Activated naive CD4-positive, alpha-beta T cell treated with anti-CD3 and anti-CD28 coated beads, Interleukin-2, amount 50 U/mL, for 72 hours (primary cell): ENCODE measurements at regions not wholly inside any gene's neighbourhood (a gene's known extent, or its start where the extent isn't known, plus 50 kb on each side); places are given as distances from the start of the nearest gene placed in this dataset.

ENCODE experiments used
- ATAC-seq, 2 donors: fragments of 150-1000 bp; cut with Tn5 transposase; 2 replicates each; pipeline ENCODE4 v1.10.0; 2021; ENCODE audit warnings: mild to moderate bottlenecking in 2 of 2, moderate library complexity in 2 of 2
- DNase-seq, 2 donors: peaks; one replicate each; pipeline ENCODE4 v3.0.0; 2021 to 2022; ENCODE audit warnings: low spot score in 2 of 2
- H3K27ac Mint-ChIP-seq, 2 donors: one replicate each; pipeline ENCODE4 v1.8.0; 2022; ENCODE audit warnings: mild to moderate bottlenecking in 2 of 2, mixed read lengths in 2 of 2
- H3K36me3 Mint-ChIP-seq, 2 donors: one replicate each; pipeline ENCODE4 v1.8.0; 2022; ENCODE audit warnings: mixed read lengths in 2 of 2
- H3K9me3 Mint-ChIP-seq, 2 donors: one replicate each; pipeline ENCODE4 v1.8.0; 2022; ENCODE audit warnings: mixed read lengths in 2 of 2

DNA sequence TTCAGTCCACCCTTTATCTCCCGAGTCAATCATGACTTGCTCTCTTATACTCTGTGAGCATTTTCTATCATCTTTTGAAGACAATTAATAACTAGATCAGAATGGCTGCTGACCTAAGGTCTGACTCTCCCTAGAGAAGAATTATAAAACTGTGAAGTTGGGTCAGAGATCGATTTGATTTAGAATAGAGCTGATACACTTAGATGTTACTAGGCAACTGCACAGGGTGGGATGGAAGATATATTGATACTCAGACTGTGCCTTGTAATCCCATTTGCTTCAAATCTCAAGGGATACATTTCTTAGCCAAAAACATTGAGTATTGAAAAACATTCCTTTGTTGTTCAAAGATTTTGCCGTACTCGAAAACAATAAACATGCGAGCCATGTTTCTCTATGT is 106.0 kb upstream of the NMUR2 start:
- Mint-ChIP-seq H3K36me3 (no peaks in the 10 kb centered on the region), H3K9me3 (no peaks in the 10 kb centered on the region)
- no peak for ATAC-seq

DNA sequence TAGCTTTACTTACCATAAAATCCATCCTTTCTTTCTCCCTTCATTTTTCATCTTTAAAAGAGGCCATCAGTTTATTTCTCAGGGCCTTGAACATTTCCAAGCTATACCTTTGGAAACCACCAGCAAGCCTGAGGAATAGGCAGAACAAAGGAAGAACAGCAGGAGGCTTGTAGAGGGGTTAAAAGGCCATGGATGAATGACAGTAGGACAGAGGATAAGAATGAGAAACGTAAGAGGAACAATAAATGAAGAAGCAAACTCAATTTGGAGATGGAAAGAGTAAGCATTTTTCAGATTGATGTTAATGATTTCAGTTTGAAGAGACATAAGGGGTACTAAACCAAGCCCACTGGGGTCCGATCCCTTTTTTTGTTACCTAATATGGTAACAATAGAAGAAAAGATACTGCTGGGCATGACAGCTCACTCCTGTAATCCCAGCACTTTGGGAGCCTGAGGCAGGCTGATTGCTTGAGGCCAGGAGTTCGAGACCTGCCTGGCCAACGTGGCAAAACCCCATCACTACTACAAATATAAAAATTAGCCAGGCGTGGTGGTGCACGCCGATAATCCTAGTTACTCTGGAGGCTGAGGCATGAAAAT is 106.6 kb upstream of the NMUR2 start:
- Mint-ChIP-seq H3K27ac (no peak overlapping the region), H3K9me3 (no peaks in the 10 kb centered on the region), H3K36me3 (no peaks in the 10 kb centered on the region)
- DNase-seq (no peak), ATAC-seq (no peak)

More for the DNA sequence above, 106.0 kb upstream of the NMUR2 start:
- no peak for DNase-seq
- H3K27ac Mint-ChIP-seq, result no peak overlapping the region

DNA sequence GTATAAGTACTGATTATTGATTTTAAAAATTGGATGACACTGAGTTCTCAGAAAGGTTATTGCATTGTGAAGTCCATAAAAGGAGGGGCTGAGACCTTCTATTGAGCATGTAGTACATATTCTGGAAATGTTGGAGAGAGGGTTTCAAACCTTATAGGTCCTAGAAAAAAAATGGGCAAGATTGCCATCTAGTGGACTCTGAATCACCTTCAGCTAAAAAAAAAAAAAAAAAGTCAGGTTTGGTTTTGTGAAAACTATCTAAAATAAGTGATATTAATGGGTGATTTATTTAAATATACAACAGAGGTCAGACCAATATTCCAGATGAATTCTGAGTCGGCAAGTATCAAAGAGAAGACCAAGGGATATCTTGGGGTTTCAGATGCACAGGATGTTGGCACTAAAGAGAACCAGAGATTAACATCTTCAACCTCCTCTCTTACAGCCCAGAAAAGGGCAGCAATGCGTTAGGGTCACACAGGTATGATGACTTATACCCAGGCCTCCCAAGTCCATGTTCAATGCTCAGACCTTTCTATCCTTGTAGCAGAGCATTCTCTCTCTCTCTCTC is 109.8 kb upstream of the NMUR2 start:
- Mint-ChIP-seq H3K9me3 (no peaks in the 10 kb centered on the region), H3K36me3 (no peaks in the 10 kb centered on the region), H3K27ac (no peak overlapping the region)
- no peak for DNase-seq
- ATAC-seq, result no peak

DNA sequence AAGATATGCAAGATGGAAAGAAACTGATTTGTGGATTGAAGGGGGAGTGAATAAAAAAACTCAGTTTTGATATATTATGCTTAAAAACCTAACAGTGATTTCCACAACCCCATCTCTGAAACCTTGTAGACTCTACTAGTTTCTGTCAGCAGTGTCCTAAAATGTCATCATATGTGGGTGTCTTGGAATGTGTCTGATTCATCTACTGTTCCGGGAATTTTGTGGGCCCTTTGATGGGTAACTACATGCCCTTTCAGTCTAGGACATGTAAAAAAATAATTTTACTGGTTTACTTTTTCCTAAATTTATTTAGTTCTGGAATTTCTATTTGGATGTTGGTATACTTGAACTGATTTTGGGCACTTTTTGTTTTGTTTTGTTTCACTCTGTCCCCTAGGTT is 118.9 kb upstream of the NMUR2 start:
- Mint-ChIP-seq H3K9me3 (no peaks in the 10 kb centered on the region), H3K36me3 (no peaks in the 10 kb centered on the region), H3K27ac (no peak overlapping the region)
- ATAC-seq, result no peak
- no peak for DNase-seq

DNA sequence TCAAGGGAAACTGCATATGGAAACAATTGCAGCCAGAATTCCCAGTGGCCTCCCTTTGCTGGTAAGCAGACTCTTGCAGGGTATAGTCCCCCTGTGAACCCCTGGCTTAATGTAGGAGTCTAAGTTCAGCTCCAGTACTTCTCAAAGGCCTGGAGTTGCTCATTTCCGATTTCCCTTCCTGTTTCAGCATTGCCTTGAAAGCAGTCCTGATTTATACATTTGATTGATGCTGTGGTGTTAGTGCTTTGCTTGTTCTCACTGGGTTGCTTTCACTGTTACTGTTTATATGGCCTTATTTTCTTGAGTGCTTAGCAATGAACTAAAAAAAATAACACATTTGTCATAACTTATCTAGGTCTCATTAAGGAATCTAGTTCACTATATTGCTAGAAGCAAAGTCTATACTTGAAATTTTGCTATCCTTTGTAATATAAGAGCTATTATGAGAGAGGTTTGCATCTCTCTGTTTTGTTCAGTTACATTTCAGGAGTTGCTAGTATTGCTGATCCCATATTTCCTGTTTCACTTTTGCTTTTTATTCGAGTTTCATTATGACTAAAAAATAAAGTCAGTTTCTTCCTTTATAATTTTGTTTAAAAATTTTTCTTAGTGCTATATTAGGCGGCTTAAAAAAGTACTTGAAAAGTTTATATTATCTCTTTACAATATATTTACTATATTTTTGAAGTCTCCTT is 122.4 kb upstream of the NMUR2 start:
- no peaks in the 10 kb centered on the region for H3K9me3 Mint-ChIP-seq
- DNase-seq (no peak), ATAC-seq (peak; percentile 40 to 71)
- H3K36me3 Mint-ChIP-seq, result no peaks in the 10 kb centered on the region
- peak overlapping the region; percentile 52 to 78 for H3K27ac Mint-ChIP-seq

DNA sequence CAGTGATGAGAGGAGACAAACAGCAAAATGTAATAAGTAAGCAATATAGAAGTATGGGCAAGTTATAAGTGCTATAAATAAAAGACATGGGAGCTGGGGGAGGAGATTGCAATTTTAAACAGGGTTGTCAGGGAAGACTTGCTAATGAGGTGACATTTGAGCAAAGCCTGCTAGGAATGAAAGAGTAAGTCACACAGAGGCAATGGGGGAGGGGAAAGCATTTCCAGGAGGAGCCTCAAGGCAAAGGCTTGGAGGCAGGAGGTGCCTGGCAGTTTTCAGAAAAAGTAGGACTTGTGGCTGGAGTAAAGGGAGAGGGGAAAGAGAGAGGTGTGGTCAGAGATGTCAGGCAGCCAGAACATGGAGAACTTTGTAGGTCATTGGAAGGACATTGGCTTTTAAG is 124.4 kb upstream of the NMUR2 start:
- ATAC-seq, result no peak

DNA sequence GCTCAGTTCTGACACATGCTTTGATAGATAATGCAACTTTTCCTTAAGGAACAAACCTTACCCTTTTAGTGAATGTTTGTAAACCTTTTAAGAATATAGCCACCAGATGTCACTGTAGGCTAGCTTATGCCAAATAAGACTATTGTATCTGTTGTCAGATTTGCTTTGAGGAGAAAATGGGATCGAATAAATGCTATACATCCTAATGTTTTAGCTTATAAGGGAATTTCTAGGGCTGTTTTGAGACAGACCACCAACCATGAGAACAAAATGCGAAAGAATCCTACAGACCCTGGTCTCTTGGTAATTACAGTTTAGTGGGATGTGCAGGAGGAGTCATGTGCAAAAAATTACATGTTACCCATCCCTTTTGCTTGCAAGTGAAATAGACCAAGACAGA is 127.6 kb upstream of the NMUR2 start:
- no peak overlapping the region for H3K27ac Mint-ChIP-seq
- ATAC-seq (no peak), DNase-seq (no peak)
- H3K36me3 Mint-ChIP-seq, result no peaks in the 10 kb centered on the region
- H3K9me3 Mint-ChIP-seq, result no peaks in the 10 kb centered on the region

More for the DNA sequence above, 124.4 kb upstream of the NMUR2 start:
- Mint-ChIP-seq H3K27ac (no peak overlapping the region), H3K9me3 (no peaks in the 10 kb centered on the region), H3K36me3 (no peaks in the 10 kb centered on the region)
- DNase-seq, result no peak

DNA sequence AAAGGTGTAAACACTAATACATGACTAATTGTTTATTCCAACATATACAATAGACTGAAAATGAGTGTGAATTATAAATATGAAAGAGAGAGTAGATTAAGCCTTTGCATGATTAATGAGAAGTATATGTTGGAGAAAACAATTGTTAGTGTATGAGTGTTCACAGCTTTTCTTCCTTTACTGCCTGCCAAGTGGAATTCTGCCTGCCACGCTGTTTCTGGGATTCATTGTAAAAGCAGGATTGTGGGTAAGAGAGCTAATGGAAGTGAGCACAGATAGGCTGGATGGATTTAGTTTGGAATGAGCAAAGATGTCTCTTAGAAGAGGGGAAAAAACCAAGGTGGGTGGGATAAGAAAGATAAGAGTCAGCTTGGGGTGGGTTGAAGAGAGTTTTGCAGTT is 129.6 kb upstream of the NMUR2 start:
- H3K27ac Mint-ChIP-seq, result no peak overlapping the region

DNA sequence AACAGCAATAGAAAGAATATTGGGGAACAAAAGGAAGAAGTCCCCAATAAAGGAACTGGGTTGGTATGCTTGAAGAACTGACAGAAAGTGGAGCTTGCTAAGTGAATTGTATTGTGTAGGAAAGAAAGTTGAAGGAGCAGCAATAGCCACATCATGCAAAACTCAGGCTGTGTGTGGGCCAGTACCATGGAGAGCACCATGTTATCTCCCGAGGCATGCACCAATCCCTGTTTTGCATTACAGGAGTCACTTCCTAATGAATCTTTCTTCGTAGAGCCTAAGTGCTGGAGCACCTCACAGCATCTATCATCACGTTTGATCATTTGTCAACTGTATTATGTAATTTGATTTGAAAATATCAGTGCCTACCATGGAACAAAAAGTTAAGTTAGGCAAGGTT is 137.7 kb upstream of the NMUR2 start:
- H3K36me3 Mint-ChIP-seq, result no peaks in the 10 kb centered on the region
- H3K9me3 Mint-ChIP-seq, result peaks cover 3 to 4% of the 10 kb centered on the region in 2 donors
- ATAC-seq (no peak), DNase-seq (no peak)
- no peak overlapping the region for H3K27ac Mint-ChIP-seq

More for the DNA sequence above, 129.6 kb upstream of the NMUR2 start:
- ATAC-seq (no peak), DNase-seq (no peak)
- no peaks in the 10 kb centered on the region for H3K36me3 Mint-ChIP-seq
- H3K9me3 Mint-ChIP-seq, result no peaks in the 10 kb centered on the region

DNA sequence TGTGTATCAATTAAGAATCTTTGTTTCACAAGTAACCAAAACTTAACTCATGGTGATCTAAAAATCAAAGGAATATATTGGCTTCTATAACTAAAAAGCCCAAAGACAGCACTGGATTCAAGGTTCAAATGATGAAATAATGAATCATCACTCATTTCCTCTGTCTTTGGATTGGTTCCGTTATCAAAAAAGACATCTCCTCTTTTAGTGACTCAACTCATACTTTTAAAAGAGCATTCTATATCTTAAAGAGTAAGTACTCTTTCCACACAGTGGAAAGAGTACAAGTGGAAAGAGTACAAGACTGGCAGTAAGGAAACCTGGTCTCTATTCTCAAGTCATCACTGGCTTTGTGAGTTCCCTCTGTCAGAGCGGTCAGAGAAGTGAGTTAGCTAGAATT is 141.4 kb upstream of the NMUR2 start:
- no peak overlapping the region for H3K27ac Mint-ChIP-seq
- DNase-seq (no peak), ATAC-seq (no peak)
- peaks cover 3 to 4% of the 10 kb centered on the region in 2 donors for H3K9me3 Mint-ChIP-seq
- no peaks in the 10 kb centered on the region for H3K36me3 Mint-ChIP-seq

DNA sequence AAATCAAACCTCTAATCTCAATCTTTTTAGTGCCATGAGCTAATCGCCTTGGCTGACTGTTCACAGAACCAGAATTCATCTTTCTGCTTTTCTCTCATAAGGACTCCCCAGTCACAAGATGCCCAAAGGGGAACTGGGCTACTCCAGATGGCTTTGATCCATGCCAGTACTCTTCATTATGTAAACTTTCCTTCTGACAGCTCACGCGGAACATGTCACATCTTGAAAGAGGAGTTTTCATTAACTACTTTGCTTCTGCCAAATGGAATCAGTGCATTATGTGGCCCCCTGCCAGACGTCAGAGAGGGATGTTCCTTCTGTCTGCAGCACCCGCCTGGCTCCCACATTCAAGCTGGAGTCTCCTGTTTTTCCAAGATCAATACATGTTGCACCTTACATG is 142.1 kb upstream of the NMUR2 start:
- DNase-seq (no peak), ATAC-seq (no peak)
- Mint-ChIP-seq H3K9me3 (peaks cover 3 to 4% of the 10 kb centered on the region in 2 donors), H3K36me3 (no peaks in the 10 kb centered on the region), H3K27ac (no peak overlapping the region)

DNA sequence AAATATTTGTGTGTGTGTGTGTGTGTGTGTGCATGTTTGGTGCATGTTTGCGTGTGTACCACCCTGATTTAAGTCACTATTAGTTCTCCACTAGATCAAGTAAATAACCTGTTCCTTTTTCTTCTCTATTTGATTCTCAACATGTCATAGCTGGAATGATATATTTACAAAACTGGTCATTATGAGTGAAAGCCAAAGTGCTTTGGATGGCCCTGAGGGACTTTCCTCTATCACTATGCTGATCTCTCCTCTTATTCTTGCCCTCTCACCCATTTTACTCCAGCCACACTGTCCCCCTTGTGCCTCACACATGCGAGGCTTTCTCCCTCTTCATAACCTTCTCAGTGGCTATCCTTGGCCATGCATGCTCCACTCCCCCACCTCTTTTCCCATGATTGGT is 144.6 kb upstream of the NMUR2 start:
- Mint-ChIP-seq H3K36me3 (no peaks in the 10 kb centered on the region), H3K9me3 (no peaks in the 10 kb centered on the region)

DNA sequence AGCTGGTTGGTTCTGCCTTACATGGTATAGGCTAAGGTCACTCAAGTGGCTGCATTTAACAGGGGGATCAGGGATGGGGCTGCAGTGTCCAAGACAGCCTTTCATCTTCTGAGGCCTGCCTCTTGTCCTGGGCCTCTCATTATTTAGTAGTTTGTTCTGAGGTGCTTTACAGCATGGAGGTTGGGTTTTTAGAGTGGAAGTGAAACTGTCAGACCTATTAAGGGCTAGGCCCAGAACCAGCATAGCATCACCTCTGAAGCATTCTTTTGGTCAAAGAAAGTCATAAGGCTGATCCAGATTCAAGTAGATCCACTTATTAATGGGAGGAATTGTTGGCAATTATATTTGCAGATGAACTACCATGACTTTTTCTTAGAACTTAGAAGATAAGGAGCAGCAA is 146.0 kb upstream of the NMUR2 start:
- no peak for ATAC-seq
- DNase-seq, result no peak

More for the DNA sequence above, 144.6 kb upstream of the NMUR2 start:
- ATAC-seq, result no peak
- no peak overlapping the region for H3K27ac Mint-ChIP-seq
- DNase-seq, result no peak

DNA sequence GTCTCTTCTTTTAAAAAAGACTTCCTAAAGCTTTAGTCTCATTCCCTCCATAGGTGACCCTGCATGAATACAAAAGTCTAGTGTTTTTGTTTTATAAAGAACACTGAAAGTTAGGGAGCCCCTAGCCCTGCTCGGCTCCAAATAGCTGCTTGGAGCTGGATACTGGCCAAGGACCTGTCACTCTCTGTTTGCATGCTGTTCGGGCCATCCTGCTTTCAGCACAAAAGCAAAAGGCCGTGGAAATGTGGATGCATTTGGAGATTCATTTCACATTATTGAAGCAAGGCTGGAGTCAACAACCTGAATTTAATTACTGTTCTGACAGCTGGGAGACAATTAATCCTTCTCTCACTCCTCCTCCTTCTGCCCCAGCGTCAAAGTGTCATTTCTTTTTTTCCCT is 151.7 kb upstream of the NMUR2 start:
- DNase-seq, result no peak
- no peak overlapping the region for H3K27ac Mint-ChIP-seq
- H3K36me3 Mint-ChIP-seq, result no peaks in the 10 kb centered on the region
- ATAC-seq, result no peak
- H3K9me3 Mint-ChIP-seq, result no peaks in the 10 kb centered on the region

More for the DNA sequence above, 146.0 kb upstream of the NMUR2 start:
- Mint-ChIP-seq H3K36me3 (no peaks in the 10 kb centered on the region), H3K9me3 (no peaks in the 10 kb centered on the region), H3K27ac (no peak overlapping the region)

DNA sequence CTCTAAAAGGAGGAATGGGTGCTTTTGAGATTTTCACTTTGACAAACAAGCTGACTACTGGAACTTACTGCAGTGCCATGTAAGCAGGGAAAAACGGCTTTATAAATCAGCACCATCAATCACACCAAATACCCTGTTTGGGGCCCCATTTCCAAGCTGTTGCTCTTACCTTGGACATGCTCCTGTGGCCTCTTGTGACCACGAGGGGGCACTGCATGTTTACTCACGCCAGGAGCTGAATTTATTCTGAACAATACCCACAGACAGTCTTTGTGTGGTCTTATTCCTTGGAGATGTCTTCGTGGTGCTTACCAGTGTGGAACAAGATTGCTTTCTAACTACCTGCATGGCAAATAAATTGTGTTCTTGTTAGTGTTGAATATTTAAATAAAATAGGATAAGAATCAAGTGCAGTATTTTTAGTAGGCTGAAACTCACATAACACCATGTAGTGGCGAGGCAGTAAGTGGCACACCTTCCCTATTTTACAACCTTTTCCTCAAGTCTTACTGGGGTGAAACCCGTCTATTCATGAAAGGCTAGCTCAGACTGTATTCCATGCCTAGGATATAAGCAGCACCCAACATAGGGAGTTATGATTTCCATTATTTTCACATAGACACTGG is 155.5 kb upstream of the NMUR2 start:
- H3K27ac Mint-ChIP-seq, result no peak overlapping the region
- H3K36me3 Mint-ChIP-seq, result no peaks in the 10 kb centered on the region
- H3K9me3 Mint-ChIP-seq, result peaks cover 0 to 5% of the 10 kb centered on the region in 2 donors
- ATAC-seq (no peak), DNase-seq (peak in 1 of 2 donors; percentile 34)

DNA sequence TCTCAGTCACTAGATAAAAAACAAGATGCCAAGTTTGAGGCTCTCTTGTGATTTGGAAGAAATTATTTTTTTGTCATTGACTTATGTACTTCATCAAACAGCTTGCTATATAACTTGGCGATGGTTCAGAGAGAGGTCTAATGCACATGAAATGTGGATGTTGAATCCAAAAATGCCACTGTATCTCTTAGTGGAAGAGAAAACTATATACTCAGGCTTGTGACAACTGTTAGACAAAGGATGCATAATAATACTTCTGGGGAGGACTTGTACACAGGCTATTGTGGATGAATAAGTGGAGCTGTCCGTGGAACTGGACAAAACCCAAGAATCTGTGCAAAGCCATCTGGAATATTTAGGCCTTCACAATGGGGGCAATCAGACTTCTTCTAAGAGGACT is 162.9 kb upstream of the NMUR2 start:
- Mint-ChIP-seq H3K36me3 (no peaks in the 10 kb centered on the region), H3K9me3 (peaks cover 0 to 5% of the 10 kb centered on the region in 2 donors), H3K27ac (no peak overlapping the region)
- ATAC-seq, result no peak
- DNase-seq, result no peak

DNA sequence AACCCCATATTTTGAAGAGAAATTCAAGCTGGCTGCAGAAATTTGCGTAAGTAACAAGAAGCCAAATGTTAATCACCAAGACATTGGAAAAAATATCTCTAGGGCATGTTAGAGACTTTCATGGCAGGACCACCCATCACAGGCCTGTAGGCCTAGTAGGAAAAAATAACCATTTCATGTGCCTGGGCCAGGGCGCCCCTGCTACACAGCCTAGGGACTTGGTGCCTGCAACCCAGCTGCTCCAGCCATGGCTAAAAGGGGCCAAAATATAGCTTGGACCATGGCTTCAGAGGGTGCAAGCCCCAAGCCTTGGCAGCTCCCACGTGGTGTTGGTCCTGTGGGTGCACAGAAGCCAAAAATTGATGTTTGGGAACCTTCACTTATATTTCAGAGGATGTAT is 167.7 kb upstream of the NMUR2 start:
- DNase-seq, result no peak
- no peak overlapping the region for H3K27ac Mint-ChIP-seq
- H3K9me3 Mint-ChIP-seq, result peaks cover 0 to 7% of the 10 kb centered on the region in 2 donors
- H3K36me3 Mint-ChIP-seq, result no peaks in the 10 kb centered on the region
- no peak for ATAC-seq
